ENCODE measurements at regions not wholly inside any gene's neighbourhood (a gene's known extent, or its start where the extent isn't known, plus 50 kb on each side); places are given as distances from the start of the nearest gene placed in this dataset.
"Not testable (repeated sequence)": the region's sequence is repeated elsewhere in the genome, so short reads cannot be mapped to it uniquely, and the experiment has no call there.

- DNase-seq (ENCODE audit: low read depth in 2 of 2): no peak
Measured at GRCh38 chr5:8557728-8558127, 688.8 kb downstream of the MTRR start.

GRCh38 chr5:8560776-8561175 lies 691.8 kb downstream of the MTRR start:
- no peak for DNase-seq (ENCODE audit: low read depth in 2 of 2)

- DNase-seq (ENCODE audit: low read depth in 2 of 2): no peak
Measured at GRCh38 chr5:8561224-8561840, 692.4 kb downstream of the MTRR start.

- DNase-seq (ENCODE audit: low read depth in 2 of 2): no peak
Measured at GRCh38 chr5:8561854-8562253, 692.9 kb downstream of the MTRR start.

- not testable (repeated sequence) for DNase-seq (ENCODE audit: low read depth in 2 of 2)
Measured at GRCh38 chr5:8563540-8563939, 694.6 kb downstream of the MTRR start.

- DNase-seq (ENCODE audit: low read depth in 2 of 2): no peak
Measured at GRCh38 chr5:8568858-8569257, 699.9 kb downstream of the MTRR start.

GRCh38 chr5:8570528-8570927 lies 701.6 kb downstream of the MTRR start:
- DNase-seq (ENCODE audit: low read depth in 2 of 2): no peak

GRCh38 chr5:8576178-8576577 lies 707.2 kb downstream of the MTRR start:
- DNase-seq (ENCODE audit: low read depth in 2 of 2): no peak

- no peak for DNase-seq (ENCODE audit: low read depth in 2 of 2)
Measured at GRCh38 chr5:8577792-8578191, 708.8 kb downstream of the MTRR start.

GRCh38 chr5:8580298-8580697 lies 711.4 kb downstream of the MTRR start:
- no peak for DNase-seq (ENCODE audit: low read depth in 2 of 2)

GRCh38 chr5:8581047-8581446 lies 712.1 kb downstream of the MTRR start:
- no peak for DNase-seq (ENCODE audit: low read depth in 2 of 2)

GRCh38 chr5:8585230-8586018 lies 716.5 kb downstream of the MTRR start:
- no peak for DNase-seq (ENCODE audit: low read depth in 2 of 2)

GRCh38 chr5:8590959-8591358 lies 722.0 kb downstream of the MTRR start:
- no peak for DNase-seq (ENCODE audit: low read depth in 2 of 2)

GRCh38 chr5:8598356-8598755 lies 729.4 kb downstream of the MTRR start:
- DNase-seq (ENCODE audit: low read depth in 2 of 2): no peak

- no peak for DNase-seq (ENCODE audit: low read depth in 2 of 2)
Measured at GRCh38 chr5:8598996-8599395, 730.0 kb downstream of the MTRR start.

- no peak for DNase-seq (ENCODE audit: low read depth in 2 of 2)
Measured at GRCh38 chr5:8600843-8601242, 731.9 kb downstream of the MTRR start.

- DNase-seq (ENCODE audit: low read depth in 2 of 2): no peak
Measured at GRCh38 chr5:8601831-8602354, 732.9 kb downstream of the MTRR start.

- no peak for DNase-seq (ENCODE audit: low read depth in 2 of 2)
Measured at GRCh38 chr5:8606231-8606630, 737.3 kb downstream of the MTRR start.

- DNase-seq (ENCODE audit: low read depth in 2 of 2): no peak
Measured at GRCh38 chr5:8611067-8611466, 742.1 kb downstream of the MTRR start.

- DNase-seq (ENCODE audit: low read depth in 2 of 2): no peak
Measured at GRCh38 chr5:8613078-8613685, 744.2 kb downstream of the MTRR start.

GRCh38 chr5:8615142-8615858 lies 746.4 kb downstream of the MTRR start:
- DNase-seq (ENCODE audit: low read depth in 2 of 2): no peak

- no peak for DNase-seq (ENCODE audit: low read depth in 2 of 2)
Measured at GRCh38 chr5:8628521-8628920, 759.6 kb downstream of the MTRR start.
